ENCODE measurements at regions not wholly inside any gene's neighbourhood (a gene's known extent, or its start where the extent isn't known, plus 50 kb on each side); places are given as distances from the start of the nearest gene placed in this dataset.

DNA sequence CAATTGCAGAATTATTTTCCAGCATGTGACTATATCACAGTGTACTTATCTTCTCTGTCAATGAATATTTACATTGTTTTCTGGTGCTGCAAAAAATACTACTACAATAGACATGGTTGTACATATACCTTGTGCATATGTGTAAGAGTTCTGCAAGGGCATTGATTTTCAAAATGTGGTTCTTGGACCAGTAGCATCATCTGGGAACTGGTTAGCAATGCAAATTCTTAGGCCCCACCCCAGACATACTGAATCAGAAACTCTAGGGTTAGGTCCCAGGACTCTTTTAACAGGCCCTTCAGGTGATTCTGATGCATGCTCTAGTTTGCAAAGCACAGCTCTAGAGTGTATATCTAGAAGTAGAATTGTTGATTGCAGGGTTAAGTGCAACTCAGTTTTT lies 292.3 kb downstream of the ZNF621 start:
- DNase-seq: no peak

DNA sequence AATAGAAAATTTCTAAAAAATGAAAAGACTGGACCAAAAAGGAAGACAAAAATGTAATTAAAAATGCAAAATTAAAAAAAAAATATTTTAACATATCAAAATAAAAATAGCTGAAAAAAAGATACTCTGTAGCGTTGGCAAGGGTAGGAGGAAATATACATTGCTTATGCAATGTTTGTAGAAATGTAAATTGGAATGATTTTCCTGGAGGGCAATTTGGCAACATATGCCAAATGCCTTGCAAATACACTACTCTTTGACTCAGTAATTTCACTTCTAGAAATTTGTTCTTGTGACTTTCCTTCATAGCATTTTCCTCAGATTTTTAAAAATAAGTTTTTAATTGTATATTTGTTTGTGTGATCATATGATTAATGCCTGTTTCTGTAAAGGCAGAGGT lies 296.6 kb downstream of the ZNF621 start:
- no peak for DNase-seq

DNA sequence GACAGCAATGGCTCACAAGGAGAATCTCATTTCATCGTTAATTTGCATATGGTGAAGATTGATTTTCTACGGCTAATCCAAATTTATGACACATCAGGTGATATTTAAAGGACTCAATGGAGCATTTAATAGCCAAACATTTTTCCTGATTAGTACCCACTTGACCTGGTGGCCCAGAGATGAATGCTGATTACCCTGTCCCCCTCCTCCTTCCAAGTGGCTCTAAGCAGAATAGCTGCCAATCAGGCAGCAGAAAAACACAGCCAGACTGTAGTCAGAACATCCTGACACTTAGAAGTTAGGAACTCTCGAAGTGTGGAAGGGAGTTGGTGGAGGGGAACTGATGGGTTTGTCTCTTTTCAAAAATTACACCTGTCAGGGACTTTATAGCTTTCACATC lies 302.5 kb downstream of the ZNF621 start:
- DNase-seq: no peak

- DNase-seq: no peak
Observed at GRCh38 chr3:40827942-40828688, 303.4 kb downstream of the ZNF621 start.

DNA sequence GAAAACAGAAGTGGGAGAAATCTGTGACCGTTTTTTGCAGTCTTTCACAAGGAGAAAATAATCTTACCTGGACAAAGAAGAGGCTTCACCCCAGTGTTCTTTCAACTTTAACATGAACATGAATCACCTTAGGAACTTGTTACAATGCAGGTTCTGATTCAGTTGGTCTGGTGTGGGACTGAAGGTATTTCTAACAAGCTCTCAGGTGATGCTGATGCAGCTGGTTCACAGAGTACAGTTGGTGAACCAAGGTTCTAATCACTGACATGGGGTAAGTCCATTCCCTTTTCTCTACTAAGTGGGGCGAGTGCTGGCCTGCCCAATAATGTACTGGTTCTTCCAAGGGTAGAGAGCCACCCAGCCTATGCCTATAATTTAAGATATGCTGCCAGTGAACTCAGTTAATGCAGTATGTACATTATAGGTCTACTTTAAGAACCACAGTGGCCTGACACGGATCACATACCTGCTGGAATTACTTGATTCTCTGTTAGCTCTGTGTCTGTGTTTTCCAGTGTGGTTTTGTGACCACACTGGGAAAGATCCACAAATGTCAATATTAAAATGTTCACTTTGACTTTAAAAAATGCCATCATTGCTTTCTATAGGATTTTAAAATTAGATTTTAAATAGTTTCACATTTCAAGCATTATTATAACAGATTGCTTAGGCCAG lies 304.1 kb downstream of the ZNF621 start:
- DNase-seq: no peak

GRCh38 chr3:40829876-40830275 lies 305.1 kb downstream of the ZNF621 start:
- no peak for DNase-seq

DNA sequence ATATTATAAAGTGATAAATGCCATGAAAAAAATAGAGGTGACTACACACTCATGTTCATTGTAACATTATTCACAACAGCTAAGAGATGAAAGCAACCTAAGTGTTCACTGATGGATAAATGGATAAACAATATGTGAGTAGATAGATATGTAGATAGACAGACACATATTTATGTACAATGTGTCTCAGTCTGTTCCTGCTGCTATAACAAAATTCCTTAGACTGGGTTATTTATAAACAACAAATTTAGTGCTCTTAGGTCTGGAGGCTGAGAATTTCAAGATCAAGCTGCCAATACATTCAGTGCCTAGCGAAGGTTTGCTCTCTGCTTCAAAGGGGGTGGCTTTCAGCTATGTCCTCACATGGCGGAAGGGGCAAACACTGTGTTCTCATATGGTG lies 312.5 kb downstream of the ZNF621 start:
- no peak for DNase-seq

- no peak for DNase-seq
Observed at GRCh38 chr3:40841131-40841530, 316.4 kb downstream of the ZNF621 start.

- no peak for DNase-seq
Observed at GRCh38 chr3:40841570-40842109, 316.9 kb downstream of the ZNF621 start.

DNA sequence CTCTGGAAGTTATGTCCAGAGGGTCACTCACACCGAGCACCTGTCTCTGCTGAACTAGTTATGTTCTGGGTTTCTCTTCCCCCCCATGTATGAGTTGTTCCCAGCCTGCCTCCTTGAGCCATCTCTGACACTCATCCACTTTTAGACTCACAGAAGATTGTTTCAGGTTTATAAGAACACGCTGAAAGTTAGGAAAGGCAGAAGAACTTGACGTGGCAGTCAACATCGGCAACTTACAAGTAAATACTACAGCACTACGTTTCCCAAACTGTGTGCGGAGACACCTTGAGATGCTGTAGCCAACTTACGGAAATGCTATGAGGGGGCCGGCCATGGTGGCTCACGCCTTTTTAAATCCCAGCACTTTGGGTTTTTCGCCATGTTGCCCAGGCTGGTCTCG lies 318.0 kb downstream of the ZNF621 start:
- no peak for DNase-seq

DNA sequence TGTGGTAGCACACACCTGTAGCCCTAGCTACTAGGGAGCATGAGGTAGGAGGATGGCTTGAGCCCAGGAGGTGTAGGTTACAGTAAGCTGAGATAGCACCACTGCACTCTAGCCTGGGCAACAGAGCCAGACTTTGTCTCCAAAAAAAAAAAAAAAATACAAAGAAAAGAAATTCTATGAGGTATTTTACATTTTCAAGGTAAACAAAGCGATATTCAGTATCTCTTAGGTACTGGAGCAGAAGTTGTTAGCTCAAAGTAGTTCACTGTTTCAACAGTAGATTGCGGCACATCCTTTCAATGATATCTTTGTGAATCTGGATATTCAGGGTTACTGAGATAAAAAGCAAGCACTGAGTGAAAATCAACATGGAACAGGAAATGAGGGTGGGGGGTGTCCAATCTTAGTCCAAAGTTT lies 318.5 kb downstream of the ZNF621 start:
- DNase-seq: no peak

DNA sequence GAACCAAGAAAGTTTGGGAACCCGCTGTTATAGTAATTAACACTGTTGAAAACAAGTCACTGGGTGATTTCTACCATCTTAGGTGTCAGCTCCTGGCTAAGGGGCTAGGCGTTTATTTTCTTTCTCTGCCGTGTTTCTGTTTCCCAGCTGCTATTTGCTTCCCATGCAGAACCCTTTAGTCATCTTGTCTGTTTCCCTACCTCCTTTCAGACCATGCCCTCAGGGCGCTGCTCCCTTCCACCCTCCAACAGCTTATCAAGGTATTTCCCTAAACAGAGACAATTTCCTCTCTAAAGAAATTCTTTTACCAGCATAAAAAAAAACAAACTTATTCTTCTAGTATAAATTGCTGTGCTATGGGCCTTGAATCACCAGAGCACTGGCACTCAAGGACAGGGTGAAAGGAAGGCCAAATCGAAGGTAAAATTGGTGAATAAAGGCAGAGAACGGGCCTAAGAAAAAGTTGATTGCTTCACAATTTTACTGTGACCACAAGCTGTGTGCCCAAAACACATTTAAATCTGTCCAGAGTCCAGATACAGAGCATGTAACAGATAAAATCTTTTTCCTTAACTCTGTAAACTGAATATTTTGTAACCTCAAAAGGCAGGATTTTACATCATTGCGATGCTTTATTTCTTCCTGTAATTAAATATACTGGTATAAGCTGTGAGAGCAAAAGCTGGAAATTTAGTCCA lies 319.2 kb downstream of the ZNF621 start:
- no peak for DNase-seq

- DNase-seq: no peak
Observed at GRCh38 chr3:40844896-40845295, 320.1 kb downstream of the ZNF621 start.

GRCh38 chr3:40845447-40845846 lies 320.7 kb downstream of the ZNF621 start:
- no peak for DNase-seq

- no peak for DNase-seq
Observed at GRCh38 chr3:40845916-40846315, 321.2 kb downstream of the ZNF621 start.

DNA sequence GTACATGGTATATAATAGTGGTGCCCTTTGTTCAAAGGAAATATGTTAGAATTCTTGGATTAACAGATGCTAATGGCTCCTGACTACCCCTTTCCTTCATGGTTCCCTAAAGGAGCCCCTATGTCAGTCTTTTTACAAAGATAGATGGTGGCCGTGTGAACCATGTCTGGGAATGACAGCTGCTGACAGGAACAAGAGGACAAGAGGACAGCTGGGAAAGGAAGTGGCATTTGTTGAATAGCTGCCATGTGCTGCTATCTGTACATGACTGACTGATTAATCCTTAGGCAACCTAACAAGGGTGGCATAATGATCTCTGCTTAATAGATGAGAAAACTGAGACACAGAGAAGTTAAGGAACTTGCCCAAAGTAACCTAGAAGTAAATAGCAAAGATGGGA lies 321.7 kb downstream of the ZNF621 start:
- no peak for DNase-seq

- DNase-seq: no peak
Observed at GRCh38 chr3:40847551-40847992, 322.8 kb downstream of the ZNF621 start.

GRCh38 chr3:40848421-40848820 lies 323.7 kb downstream of the ZNF621 start:
- no peak for DNase-seq

DNA sequence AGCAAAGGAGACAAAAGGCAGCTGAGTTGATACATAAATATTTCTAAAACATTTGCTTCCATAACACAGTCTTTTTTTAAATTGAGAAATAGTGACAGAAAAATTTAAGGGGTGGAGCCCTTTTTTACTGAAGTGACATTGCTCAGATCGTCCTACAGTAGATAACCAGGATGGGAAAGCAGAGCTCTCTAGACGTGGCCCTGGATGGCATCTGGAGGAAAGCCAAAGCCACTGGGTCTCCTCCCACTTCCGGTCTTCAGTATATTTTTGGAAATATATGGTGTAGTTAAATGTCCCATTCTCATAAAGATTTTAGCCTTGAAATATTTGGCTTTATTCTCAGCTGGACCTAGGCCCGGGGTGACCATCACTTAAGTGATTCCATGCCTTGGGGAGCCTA lies 326.1 kb downstream of the ZNF621 start:
- DNase-seq: no peak

GRCh38 chr3:40851836-40852235 lies 327.1 kb downstream of the ZNF621 start:
- no peak for DNase-seq

DNA sequence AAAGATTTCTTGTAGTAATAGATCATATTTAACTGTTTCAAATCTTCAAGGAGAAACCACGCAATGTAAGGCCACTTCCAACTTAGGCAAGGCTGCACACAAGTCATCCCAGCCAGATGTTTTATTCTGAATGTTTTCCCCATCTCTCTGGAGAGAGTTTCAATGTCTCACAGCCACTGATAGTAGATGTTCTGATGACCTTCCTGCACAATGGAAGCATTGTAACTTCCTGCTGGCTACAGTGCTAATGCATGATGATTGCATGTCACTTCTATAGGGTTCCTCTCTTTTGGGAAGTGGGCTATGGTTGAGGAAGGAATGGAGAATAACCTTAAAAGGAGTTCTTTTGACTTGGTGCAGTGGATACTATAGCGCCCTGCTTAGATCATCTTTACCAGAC lies 328.0 kb downstream of the ZNF621 start:
- DNase-seq: no peak

GRCh38 chr3:40853474-40853873 lies 328.7 kb downstream of the ZNF621 start:
- no peak for DNase-seq

GRCh38 chr3:40855871-40856270 lies 331.1 kb downstream of the ZNF621 start:
- no peak for DNase-seq
